SH-SY5Y (cell line): ENCODE measurements at regions not wholly inside any gene's neighbourhood (a gene's known extent, or its start where the extent isn't known, plus 50 kb on each side); places are given as distances from the start of the nearest gene placed in this dataset.

ENCODE experiments used
- GATA2 ChIP-seq: IDR thresholded peaks from 2 replicates; pipeline ENCODE4 v1.6.1; 2011; ENCODE audit warnings: mild to moderate bottlenecking, low read depth, low read length
- GATA3 ChIP-seq: IDR thresholded peaks from 2 replicates; pipeline ENCODE4 v1.6.1; 2011; ENCODE audit warnings: low read depth, mild to moderate bottlenecking, low read length, moderate library complexity

- TF ChIP-seq GATA2: no peak
- no peak for TF ChIP-seq GATA3
These were observed 228.3 kb upstream of the PDE10A start for GRCh38 chr6:165891320-165891719.

- no peak for TF ChIP-seq GATA2
- TF ChIP-seq GATA3: no peak
These were observed 227.3 kb upstream of the PDE10A start for GRCh38 chr6:165890404-165890735.

GRCh38 chr6:165889636-165890403 is 226.8 kb upstream of the PDE10A start:
- no peak for TF ChIP-seq GATA3
- TF ChIP-seq GATA2: no peak

GRCh38 chr6:165886169-165886568 is 223.1 kb upstream of the PDE10A start:
- TF ChIP-seq GATA2 (no peak), GATA3 (no peak)

- TF ChIP-seq GATA2 (no peak), GATA3 (no peak)
These were observed 222.0 kb upstream of the PDE10A start for GRCh38 chr6:165884813-165885765.

GRCh38 chr6:165883851-165884640 is 221.0 kb upstream of the PDE10A start:
- TF ChIP-seq GATA3 (no peak), GATA2 (no peak)

GRCh38 chr6:165881806-165882205 is 218.8 kb upstream of the PDE10A start:
- TF ChIP-seq GATA3: no peak
- no peak for TF ChIP-seq GATA2

GRCh38 chr6:165880686-165881085 is 217.6 kb upstream of the PDE10A start:
- TF ChIP-seq GATA3 (no peak), GATA2 (no peak)

- no peak for TF ChIP-seq GATA2
- TF ChIP-seq GATA3: no peak
These were observed 214.7 kb upstream of the PDE10A start for GRCh38 chr6:165877773-165878172.

GRCh38 chr6:165877192-165877591 is 214.2 kb upstream of the PDE10A start:
- TF ChIP-seq GATA3 (no peak), GATA2 (no peak)

GRCh38 chr6:165876588-165876987 is 213.5 kb upstream of the PDE10A start:
- TF ChIP-seq GATA3: no peak
- TF ChIP-seq GATA2: no peak

GRCh38 chr6:165875946-165876345 is 212.9 kb upstream of the PDE10A start:
- no peak for TF ChIP-seq GATA2
- TF ChIP-seq GATA3: no peak

- no peak for TF ChIP-seq GATA3
- TF ChIP-seq GATA2: no peak
These were observed 210.9 kb upstream of the PDE10A start for GRCh38 chr6:165873976-165874375.

GRCh38 chr6:165872811-165873210 is 209.8 kb upstream of the PDE10A start:
- no peak for TF ChIP-seq GATA2
- TF ChIP-seq GATA3: no peak
